PC-3 (cell line): ENCODE measurements at regions not wholly inside any gene's neighbourhood (a gene's known extent, or its start where the extent isn't known, plus 50 kb on each side); places are given as distances from the start of the nearest gene placed in this dataset.

Experiments used
- ATAC-seq: fragments of 200-7000 bp; cut with Tn5 transposase; 2 replicates; pipeline ENCODE4 v1.9.1; 2020; ENCODE audit warnings: mild to moderate bottlenecking, moderate library complexity
- BruUV-seq: library from RNA; stranded (reverse); fragments of 400-500 nt; replicated peaks from 2 replicates; lab custom pipeline; 2021; lab: Mats Ljungman, UMichigan
- CTCF ChIA-PET: fragments of 300-600 bp; sonication (Branson Sonifier 250); formaldehyde crosslinking; loops from one replicate; lab custom pipeline; 2022; ENCODE audit warnings: antibody characterized with exemption; lab: Charles Lee
- POLR2A ChIA-PET: fragments of 300-600 bp; sonication (Branson Sonifier 250); formaldehyde crosslinking; loops from one replicate; lab custom pipeline; 2022; ENCODE audit warnings: antibody characterized with exemption; ENCODE audit not compliant: unreplicated experiment; lab: Charles Lee
- DNase-seq: peaks from one replicate; pipeline ENCODE4 v3.0.0-alpha.2; 2015
- H2AFZ ChIP-seq: fragments of 300-600 bp; sonication (generic); 2 replicates; pipeline ENCODE4 v1.6.0; 2016; ENCODE audit warnings: antibody characterized with exemption, low read length
- H3F3A ChIP-seq: fragments of 300-600 bp; sonication (generic); one replicate; pipeline ENCODE4 v1.6.0; 2017; ENCODE audit warnings: antibody characterized with exemption, low read length, control low read depth, mild to moderate bottlenecking; ENCODE audit not compliant: unreplicated experiment
- H3K27ac ChIP-seq: fragments of 300-600 bp; sonication (generic); 2 replicates; pipeline ENCODE4 v1.5.1; 2016; ENCODE audit warnings: mild to moderate bottlenecking, low read length
- H3K27me3 ChIP-seq: fragments of 300-600 bp; sonication (generic); 2 replicates; pipeline ENCODE4 v1.6.1; 2016; ENCODE audit warnings: low read length, mixed read lengths
- H3K36me3 ChIP-seq: fragments of 300-600 bp; sonication (generic); 2 replicates; pipeline ENCODE4 v1.6.1; 2016; ENCODE audit warnings: low read depth, mixed run types, low read length, mixed read lengths
- H3K4me1 ChIP-seq: fragments of 300-600 bp; sonication (generic); 2 replicates; pipeline ENCODE4 v1.5.1; 2016; ENCODE audit warnings: low read length; ENCODE audit not compliant: insufficient read depth
- H3K4me2 ChIP-seq: fragments of 300-600 bp; sonication (generic); 2 replicates; pipeline ENCODE4 v1.6.0; 2016; ENCODE audit warnings: low read length
- H3K4me3 ChIP-seq: fragments of 300-600 bp; sonication (generic); 2 replicates; pipeline ENCODE4 v1.5.1; 2016; ENCODE audit warnings: mild to moderate bottlenecking, low read length, mixed read lengths
- H3K79me2 ChIP-seq: fragments of 300-600 bp; sonication (generic); 2 replicates; pipeline ENCODE4 v1.6.1; 2017; ENCODE audit warnings: low read length, mixed read lengths
- H3K9ac ChIP-seq: fragments of 300-600 bp; sonication (generic); 2 replicates; pipeline ENCODE4 v1.6.0; 2016; ENCODE audit warnings: mild to moderate bottlenecking, low read length
- H3K9me2 ChIP-seq: fragments of 300-600 bp; sonication (generic); replicated peaks from 2 replicates; pipeline ENCODE4 v1.6.1; 2016; ENCODE audit warnings: mixed run types, low read length, mixed read lengths
- H3K9me3 ChIP-seq: fragments of 300-600 bp; sonication (generic); 2 replicates; pipeline ENCODE4 v1.6.1; 2016; ENCODE audit warnings: low read length, mixed read lengths
- H4K20me1 ChIP-seq: fragments of 300-600 bp; sonication (generic); 2 replicates; pipeline ENCODE4 v1.6.1; 2016; ENCODE audit warnings: low read length, mixed read lengths
- CTCF ChIP-seq: fragments of 300-600 bp; sonication (generic); conservative IDR thresholded peaks from 2 replicates; pipeline ENCODE4 v1.5.1; 2017; ENCODE audit warnings: antibody characterized with exemption, low read depth, mild to moderate bottlenecking, low read length
- EZH2 ChIP-seq: fragments of 300-600 bp; sonication (generic); IDR thresholded peaks from one replicate; pipeline ENCODE4 v1.6.1; 2017; ENCODE audit warnings: antibody characterized with exemption, mild to moderate bottlenecking, low read length; ENCODE audit not compliant: unreplicated experiment
- EZH2phosphoT487 ChIP-seq: fragments of 300-600 bp; sonication (generic); IDR thresholded peaks from 2 replicates; pipeline ENCODE4 v1.6.1; 2018; ENCODE audit warnings: mild to moderate bottlenecking, antibody characterized with exemption, low read length, borderline replicate concordance
- intact Hi-C: fragments of 100-400 bp; cut with micrococcal nuclease; formaldehyde crosslinking; loops from 2 replicates; pipeline ENCODE4 v1.9.0; 2023

GRCh38 chr6:72519871-72520270, 102.0 kb upstream of the KCNQ5 start:
- Histone ChIP-seq H3K9me3 (no peaks in the 10 kb centered on the region), H3K4me3 (no peak overlapping the region), H4K20me1 (no peaks in the 10 kb centered on the region), H3K4me2 (no peak overlapping the region), H3K9me2 (no peaks in the 10 kb centered on the region), H3K79me2 (no peaks in the 10 kb centered on the region), H2AFZ (no peak overlapping the region), H3F3A (no peaks in the 10 kb centered on the region), H3K4me1 (no peaks in the 10 kb centered on the region), H3K9ac (no peak overlapping the region), H3K27me3 (no peaks in the 10 kb centered on the region), H3K36me3 (no peaks in the 10 kb centered on the region), H3K27ac (no peak overlapping the region)
- no TSS peak for BruUV-seq
- ATAC-seq (no peak), DNase-seq (no peak)
- intact Hi-C loops = no loop called here
- TF ChIP-seq CTCF = no peak
- ChIA-PET CTCF (no interaction called here), POLR2A (no interaction called here)

GRCh38 chr6:72521684-72522083, 100.2 kb upstream of the KCNQ5 start:
- DNase-seq = no peak
- Histone ChIP-seq H4K20me1 (no peaks in the 10 kb centered on the region), H3F3A (no peaks in the 10 kb centered on the region), H3K4me1 (no peaks in the 10 kb centered on the region), H3K4me3 (no peak overlapping the region), H3K9me2 (no peaks in the 10 kb centered on the region), H3K79me2 (no peaks in the 10 kb centered on the region), H3K27ac (no peak overlapping the region), H3K36me3 (no peaks in the 10 kb centered on the region), H2AFZ (no peak overlapping the region), H3K9ac (no peak overlapping the region), H3K9me3 (no peaks in the 10 kb centered on the region), H3K27me3 (no peaks in the 10 kb centered on the region), H3K4me2 (no peak overlapping the region)
- no TSS peak for BruUV-seq
- intact Hi-C loops = no loop called here
- ATAC-seq = no peak
- ChIA-PET POLR2A (no interaction called here), CTCF (interaction anchor here (0.6 kb wide), 1 partner anchor 12 kb away, joined by 3 read pairs; no protein-coding TSS in a partner anchor)
- TF ChIP-seq EZH2 (no peak), EZH2phosphoT487 (no peak), CTCF (no peak)

GRCh38 chr6:72522735-72523141, 99.1 kb upstream of the KCNQ5 start:
- Histone ChIP-seq H3K27me3 (no peaks in the 10 kb centered on the region), H3F3A (no peaks in the 10 kb centered on the region), H3K4me1 (no peaks in the 10 kb centered on the region), H3K9me2 (no peaks in the 10 kb centered on the region), H3K27ac (no peak overlapping the region), H3K4me2 (no peak overlapping the region), H2AFZ (no peak overlapping the region), H3K9me3 (no peaks in the 10 kb centered on the region), H4K20me1 (no peaks in the 10 kb centered on the region), H3K4me3 (no peak overlapping the region), H3K36me3 (no peaks in the 10 kb centered on the region), H3K9ac (no peak overlapping the region), H3K79me2 (no peaks in the 10 kb centered on the region)
- peak; percentile 10 for DNase-seq
- TF ChIP-seq CTCF = peak; percentile 37
- TF ChIP-seq EZH2 = no peak
- ATAC-seq = no peak
- POLR2A ChIA-PET = interaction anchor here (0.6 kb wide), 1 partner anchor 42 kb away, joined by 3 read pairs; no protein-coding TSS in a partner anchor
- intact Hi-C loops = no loop called here
- CTCF ChIA-PET = no interaction called here
- BruUV-seq = no TSS peak
